Adrenal gland (tissue), 5 donors: ENCODE measurements at regions not wholly inside any gene's neighbourhood (a gene's known extent, or its start where the extent isn't known, plus 50 kb on each side); places are given as distances from the start of the nearest gene placed in this dataset.

ENCODE experiments used
- POLR2A ChIP-seq, 2 donors: fragments of 450-650 bp; IDR thresholded peaks; one replicate each; pipeline ENCODE4 v1.6.1; 2017; ENCODE audit warnings: antibody characterized with exemption in 2 of 2, mild to moderate bottlenecking in 2 of 2, moderate library complexity in 1 of 2
- TF ChIP-seq, protein P1 (sequence below), 6 experiments: fragments of 450-650 bp in 4 of 6; fragments of 200-600 bp in 2 of 6; sonication (generic) in 1 of 6; IDR thresholded peaks; 1 replicate in 5 of 6; 2 replicates in 1 of 6; pipeline versions ENCODE4 v1.5.1 to v1.8.0; 2016 to 2021; ENCODE audit warnings: antibody characterized with exemption in 6 of 6, mild to moderate bottlenecking in 2 of 6, moderate library complexity in 1 of 6
- donor health status: DM: no; HTN: no; CAD: no.

DNA sequence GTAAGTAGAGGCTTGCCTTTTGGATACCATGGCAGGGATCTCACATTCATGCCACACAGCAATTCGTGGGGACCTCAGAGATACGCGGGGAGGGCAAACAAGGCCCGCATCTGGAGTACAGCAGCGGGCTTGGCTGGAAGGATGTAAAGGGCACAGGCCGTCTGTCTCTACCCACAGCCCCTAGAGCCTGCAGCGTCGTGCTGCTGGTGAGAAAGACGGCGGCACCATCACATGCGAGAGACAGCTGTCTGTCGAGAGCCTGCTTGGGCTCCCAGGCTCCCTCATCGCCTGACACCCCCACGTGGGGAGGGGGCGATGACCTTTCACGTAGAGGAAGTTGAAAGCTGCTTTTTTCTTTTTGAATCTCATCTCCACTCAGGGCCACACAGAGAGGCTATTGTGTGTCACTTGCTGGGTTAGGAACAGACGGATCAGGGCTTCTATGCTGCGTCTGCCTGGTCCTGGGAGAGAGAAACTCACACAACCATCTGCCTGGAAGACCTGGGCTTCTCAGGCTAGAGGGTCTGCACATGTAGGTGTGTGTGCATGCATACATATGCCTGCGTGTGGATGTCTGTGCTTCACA is 134.6 kb upstream of the PPP1R26 start:
- TF ChIP-seq, protein P1, sequence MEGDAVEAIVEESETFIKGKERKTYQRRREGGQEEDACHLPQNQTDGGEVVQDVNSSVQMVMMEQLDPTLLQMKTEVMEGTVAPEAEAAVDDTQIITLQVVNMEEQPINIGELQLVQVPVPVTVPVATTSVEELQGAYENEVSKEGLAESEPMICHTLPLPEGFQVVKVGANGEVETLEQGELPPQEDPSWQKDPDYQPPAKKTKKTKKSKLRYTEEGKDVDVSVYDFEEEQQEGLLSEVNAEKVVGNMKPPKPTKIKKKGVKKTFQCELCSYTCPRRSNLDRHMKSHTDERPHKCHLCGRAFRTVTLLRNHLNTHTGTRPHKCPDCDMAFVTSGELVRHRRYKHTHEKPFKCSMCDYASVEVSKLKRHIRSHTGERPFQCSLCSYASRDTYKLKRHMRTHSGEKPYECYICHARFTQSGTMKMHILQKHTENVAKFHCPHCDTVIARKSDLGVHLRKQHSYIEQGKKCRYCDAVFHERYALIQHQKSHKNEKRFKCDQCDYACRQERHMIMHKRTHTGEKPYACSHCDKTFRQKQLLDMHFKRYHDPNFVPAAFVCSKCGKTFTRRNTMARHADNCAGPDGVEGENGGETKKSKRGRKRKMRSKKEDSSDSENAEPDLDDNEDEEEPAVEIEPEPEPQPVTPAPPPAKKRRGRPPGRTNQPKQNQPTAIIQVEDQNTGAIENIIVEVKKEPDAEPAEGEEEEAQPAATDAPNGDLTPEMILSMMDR (IDR thresholded peaks at IDR 0.05): no peak
- TF ChIP-seq POLR2A (IDR thresholded peaks at IDR 0.05): no peak
